Skeletal muscle tissue (tissue), 3 donors: ENCODE measurements at regions not wholly inside any gene's neighbourhood (a gene's known extent, or its start where the extent isn't known, plus 50 kb on each side); places are given as distances from the start of the nearest gene placed in this dataset.
A peak's percentile ranks its signal among the peaks of the same experiment; 100 is the strongest.

ENCODE experiments used
- H3K27ac ChIP-seq: one replicate; pipeline ENCODE4 v1.7.0; 2013; ENCODE audit warnings: mild to moderate bottlenecking, low read depth, low read length, inconsistent platforms
- H3K27me3 ChIP-seq, 3 donors: one replicate each; pipeline ENCODE4 v1.7.0; 2013; ENCODE audit warnings: low read length in 3 of 3; ENCODE audit not compliant: control insufficient read depth in 3 of 3, insufficient read depth in 3 of 3
- H3K36me3 ChIP-seq, 3 donors: one replicate each; pipeline ENCODE4 v1.7.0; 2013; ENCODE audit warnings: low read length in 3 of 3; ENCODE audit not compliant: control insufficient read depth in 3 of 3, insufficient read depth in 3 of 3
- H3K4me1 ChIP-seq, 3 donors: one replicate each; pipeline ENCODE4 v1.7.0; 2013; ENCODE audit warnings: low read length in 3 of 3, mild to moderate bottlenecking in 3 of 3; ENCODE audit not compliant: control insufficient read depth in 3 of 3, insufficient read depth in 3 of 3
- H3K4me3 ChIP-seq, 3 donors: one replicate each; pipeline ENCODE4 v1.7.0; 2013; ENCODE audit warnings: low read length in 3 of 3
- H3K9ac ChIP-seq, 3 donors: one replicate each; pipeline ENCODE4 v1.7.0; 2013; ENCODE audit warnings: low read length in 3 of 3, mild to moderate bottlenecking in 3 of 3, moderate library complexity in 2 of 3, low read depth in 1 of 3
- H3K9me3 ChIP-seq, 3 donors: one replicate each; pipeline ENCODE4 v1.7.0; 2013; ENCODE audit warnings: low read length in 3 of 3; ENCODE audit not compliant: control insufficient read depth in 3 of 3
- donor health status: Osteomylitis.

DNA sequence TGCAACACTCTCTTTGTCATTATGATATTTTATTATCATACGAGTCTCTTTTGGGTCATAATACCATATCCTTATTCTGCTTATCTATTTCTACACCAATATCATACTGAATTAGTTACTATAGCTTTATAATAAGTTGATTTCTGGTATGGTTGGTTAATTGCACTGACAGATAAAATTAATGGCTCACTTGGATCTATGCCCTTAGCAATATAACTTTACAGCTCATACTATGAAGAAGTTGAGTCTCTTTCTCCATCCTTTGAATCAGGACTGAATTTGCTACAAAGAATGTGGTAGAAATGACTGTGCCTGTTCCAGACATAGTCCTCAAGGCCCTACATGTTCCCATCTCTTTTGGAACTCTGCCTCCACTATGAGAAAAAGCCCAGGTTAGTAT is 139.7 kb upstream of the DYRK2 start:
- no peaks in the 10 kb centered on the region for H3K27me3 ChIP-seq
- H3K9ac ChIP-seq = no peak overlapping the region
- H3K4me1 ChIP-seq = peaks cover 2 to 8% (median 3%) of the 10 kb centered on the region in 3 donors

DNA sequence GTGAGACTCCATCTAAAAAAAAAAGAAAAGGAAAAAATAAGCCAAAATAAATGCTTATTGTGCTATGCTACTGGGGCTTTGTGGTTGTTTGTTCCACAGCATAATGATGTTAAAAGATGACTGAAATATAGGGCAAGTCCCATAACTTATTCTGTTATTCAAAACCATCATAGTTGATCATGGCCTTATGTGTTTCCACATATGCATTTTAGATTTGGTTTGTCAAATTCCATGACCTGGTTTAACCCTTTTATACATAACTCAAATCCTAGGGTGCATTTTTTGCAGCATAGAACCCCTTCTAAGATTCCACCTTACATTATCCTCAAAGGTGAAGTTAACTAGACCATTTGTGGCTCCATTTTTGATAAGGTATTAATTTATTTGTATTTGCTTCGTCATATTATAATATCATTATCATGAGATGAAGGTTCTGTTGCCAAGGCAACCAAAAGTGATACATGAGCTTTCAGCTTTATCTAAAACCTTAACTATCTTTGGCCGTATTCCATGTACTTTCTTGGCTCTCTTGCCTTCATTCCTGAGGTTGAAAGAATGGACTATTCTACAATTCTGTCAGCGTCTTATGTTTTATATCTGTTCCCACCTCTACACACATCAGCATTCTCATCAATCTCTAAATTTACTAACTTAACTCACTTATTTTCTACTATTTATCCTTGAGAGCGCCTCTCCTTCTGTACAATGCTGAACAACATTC is 138.7 kb upstream of the DYRK2 start:
- Histone ChIP-seq H3K9me3 (no peaks in the 10 kb centered on the region), H3K9ac (no peak overlapping the region), H3K4me3 (no peak overlapping the region), H3K27ac (no peak overlapping the region), H3K36me3 (no peaks in the 10 kb centered on the region), H3K4me1 (peaks cover 5 to 12% (median 9%) of the 10 kb centered on the region in 3 donors), H3K27me3 (no peaks in the 10 kb centered on the region)

More for the DNA sequence above, 139.7 kb upstream of the DYRK2 start:
- H3K4me3 ChIP-seq = no peak overlapping the region
- H3K27ac ChIP-seq = no peak overlapping the region
- no peaks in the 10 kb centered on the region for H3K9me3 ChIP-seq
- no peaks in the 10 kb centered on the region for H3K36me3 ChIP-seq

DNA sequence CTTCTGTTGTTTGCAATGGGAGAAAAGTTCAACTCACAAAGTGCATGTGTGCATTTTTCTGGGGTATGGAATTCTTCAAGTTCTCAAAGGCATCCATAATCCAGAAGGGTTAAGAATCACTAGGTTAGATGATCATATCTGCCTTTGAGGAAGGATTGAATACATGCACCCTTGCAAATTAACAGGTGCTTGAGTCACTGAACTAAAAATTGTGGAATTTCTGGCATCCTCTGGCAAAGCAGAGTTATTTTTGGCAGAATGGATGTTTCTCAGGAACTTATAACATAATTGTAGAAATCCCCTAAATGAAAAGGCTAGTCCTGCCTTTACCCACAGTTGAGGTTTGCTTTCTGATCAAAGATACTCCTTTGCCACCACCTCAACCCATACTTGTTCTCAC is 136.5 kb upstream of the DYRK2 start:
- Histone ChIP-seq H3K9me3 (no peaks in the 10 kb centered on the region), H3K9ac (no peak overlapping the region), H3K4me3 (no peak overlapping the region), H3K27me3 (no peaks in the 10 kb centered on the region), H3K36me3 (no peaks in the 10 kb centered on the region), H3K4me1 (peaks cover 23 to 32% (median 24%) of the 10 kb centered on the region in 3 donors), H3K27ac (no peak overlapping the region)

DNA sequence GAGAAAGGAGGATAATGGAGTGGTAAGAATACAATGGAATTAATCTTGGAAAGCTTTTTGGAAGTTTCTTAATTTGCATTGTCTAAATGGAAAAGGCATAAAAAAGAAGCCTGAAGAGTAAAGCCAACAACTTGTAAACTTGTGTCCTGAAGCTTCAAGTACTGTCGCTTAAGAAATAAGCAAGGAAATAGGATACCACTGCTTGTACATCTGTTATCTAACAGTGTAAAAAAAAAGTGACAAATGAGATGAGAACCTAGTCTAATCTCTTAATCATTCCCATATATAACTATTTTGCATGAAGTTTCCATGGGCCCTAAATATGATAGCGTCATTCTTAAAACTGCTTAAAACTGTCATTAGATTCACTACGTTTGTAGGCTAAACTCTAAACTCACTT is 134.0 kb upstream of the DYRK2 start:
- no peaks in the 10 kb centered on the region for H3K36me3 ChIP-seq
- no peaks in the 10 kb centered on the region for H3K27me3 ChIP-seq
- peak overlapping the region; percentile 45 for H3K27ac ChIP-seq
- H3K9me3 ChIP-seq = no peaks in the 10 kb centered on the region
- no peak overlapping the region for H3K4me3 ChIP-seq
- peak overlapping the region in 1 of 3 donors; percentile 16 for H3K9ac ChIP-seq
- H3K4me1 ChIP-seq = peaks cover 24 to 35% (median 26%) of the 10 kb centered on the region in 3 donors

DNA sequence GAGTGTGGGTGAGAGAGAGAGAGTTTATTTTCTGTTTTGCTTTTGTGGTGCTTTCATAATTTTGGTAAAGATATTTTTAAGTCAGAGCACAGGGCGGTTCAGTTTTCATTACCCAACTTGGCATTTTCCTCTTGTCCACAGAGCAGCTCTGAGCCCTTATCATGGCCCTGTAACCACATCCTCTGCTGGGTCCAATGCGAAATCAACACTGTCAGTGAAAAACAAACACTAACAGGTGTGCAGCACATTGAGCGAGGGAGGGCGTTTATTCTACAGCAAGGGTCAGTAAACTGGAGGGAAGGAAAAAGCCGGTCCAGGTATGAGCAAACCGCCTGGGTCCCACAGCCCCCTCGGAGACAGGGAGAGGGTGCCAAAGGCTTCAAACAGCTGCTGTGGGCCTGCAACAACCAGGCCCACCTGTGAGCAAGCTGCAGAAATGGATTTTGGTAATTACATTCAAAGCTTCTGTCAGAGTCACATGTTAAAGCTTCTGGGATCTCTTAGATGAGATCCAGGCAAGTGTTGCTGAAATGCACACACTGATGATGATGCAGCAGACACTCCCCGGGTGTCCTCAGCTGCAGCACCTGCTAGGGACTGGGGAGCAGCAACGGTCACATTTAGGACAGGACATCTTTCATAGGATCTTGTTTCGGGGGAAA is 132.7 kb upstream of the DYRK2 start:
- Histone ChIP-seq H3K27me3 (no peaks in the 10 kb centered on the region), H3K9me3 (no peaks in the 10 kb centered on the region), H3K36me3 (no peaks in the 10 kb centered on the region), H3K27ac (peak overlapping the region; percentile 45), H3K4me3 (peak overlapping the region in 2 of 3 donors; percentile 25 to 38), H3K4me1 (peaks cover 24 to 35% (median 26%) of the 10 kb centered on the region in 3 donors), H3K9ac (peak overlapping the region in 2 of 3 donors; percentile 51 to 54)

DNA sequence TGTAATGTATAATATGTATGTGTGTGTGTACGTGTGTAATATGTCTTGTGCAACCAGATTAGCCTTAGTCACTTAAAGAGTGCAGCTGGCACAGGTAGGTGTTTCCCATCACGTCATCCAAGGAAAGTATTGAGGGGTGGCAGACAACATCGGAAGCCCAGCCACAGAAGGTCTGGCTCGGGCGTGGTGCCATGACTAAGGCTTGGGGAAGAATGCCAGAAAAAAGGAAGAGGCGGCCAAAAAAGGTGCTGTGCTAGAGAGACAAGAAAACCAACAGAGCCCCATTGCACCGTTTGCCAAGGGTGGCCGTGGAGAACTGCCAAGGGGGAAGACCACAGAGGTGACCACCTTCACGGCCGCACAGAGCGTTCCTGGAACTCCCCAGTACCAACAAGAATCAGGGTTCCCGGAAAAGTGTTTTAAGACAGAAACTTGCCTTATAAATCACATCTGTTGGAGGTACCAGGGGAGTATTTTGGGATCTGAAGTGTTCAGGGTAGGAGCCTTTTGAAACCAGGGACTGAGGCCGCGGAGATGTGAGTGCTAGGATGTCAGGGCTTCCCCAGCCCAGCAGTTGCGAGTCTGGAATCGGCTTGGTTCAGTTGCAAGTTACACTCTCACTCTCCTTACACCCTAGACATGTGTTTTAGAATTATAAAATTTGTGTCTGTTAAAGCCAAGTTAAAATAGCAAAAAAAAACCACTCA is 131.2 kb upstream of the DYRK2 start:
- H3K27ac ChIP-seq = no peak overlapping the region

DNA sequence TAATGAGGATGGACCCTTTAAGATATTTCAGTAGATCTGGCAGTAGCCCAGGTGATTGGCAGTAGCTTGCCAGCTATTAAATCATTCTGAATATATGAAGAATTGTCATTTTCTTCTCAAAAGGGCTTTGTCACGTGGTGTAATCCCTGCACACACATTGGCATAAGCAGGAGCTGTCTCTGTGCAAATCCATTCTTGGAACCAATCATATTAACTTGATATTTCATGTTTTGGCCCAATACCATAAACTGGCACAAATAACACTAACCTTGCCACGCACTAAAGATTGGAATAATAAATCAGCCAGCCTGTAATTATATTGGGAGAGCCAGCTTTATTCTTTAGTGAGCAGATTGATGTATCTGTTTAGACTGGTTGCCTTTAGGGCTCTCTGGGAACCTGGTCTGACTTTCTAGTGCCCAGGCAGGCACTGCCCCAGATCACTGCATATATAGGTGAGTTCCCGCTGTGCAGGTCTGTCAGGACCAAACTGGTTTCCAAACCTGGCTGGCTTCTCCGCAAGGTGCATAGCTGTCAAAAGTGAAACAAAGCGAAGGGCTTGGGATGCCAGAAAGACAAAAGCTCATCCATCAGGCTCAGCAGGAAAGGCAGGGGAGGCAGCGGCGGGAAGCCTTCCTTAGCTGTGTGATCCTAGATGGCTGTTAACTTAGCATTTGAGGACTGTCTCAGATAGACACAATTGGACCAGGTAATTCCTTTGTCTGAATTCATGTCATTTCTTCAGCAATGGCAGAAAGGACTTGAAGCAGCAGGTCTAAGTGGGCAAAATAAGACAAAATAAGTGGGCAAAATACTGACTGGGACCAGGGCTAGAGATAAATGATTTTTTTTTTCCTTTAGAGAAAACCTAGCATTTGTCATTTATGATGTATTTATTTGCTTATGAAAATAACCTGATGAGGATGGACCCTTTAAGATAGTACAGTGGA is 128.8 kb upstream of the DYRK2 start:
- no peak overlapping the region for H3K9ac ChIP-seq
- H3K36me3 ChIP-seq = no peaks in the 10 kb centered on the region
- no peaks in the 10 kb centered on the region for H3K27me3 ChIP-seq
- no peak overlapping the region for H3K4me3 ChIP-seq
- H3K27ac ChIP-seq = no peak overlapping the region
- H3K9me3 ChIP-seq = no peaks in the 10 kb centered on the region
- H3K4me1 ChIP-seq = peaks cover 18 to 24% (median 19%) of the 10 kb centered on the region in 3 donors

More for the DNA sequence above, 131.2 kb upstream of the DYRK2 start:
- Histone ChIP-seq H3K27me3 (no peaks in the 10 kb centered on the region), H3K9me3 (no peaks in the 10 kb centered on the region), H3K36me3 (no peaks in the 10 kb centered on the region), H3K9ac (no peak overlapping the region), H3K4me3 (no peak overlapping the region), H3K4me1 (peaks cover 21 to 31% (median 26%) of the 10 kb centered on the region in 3 donors)

DNA sequence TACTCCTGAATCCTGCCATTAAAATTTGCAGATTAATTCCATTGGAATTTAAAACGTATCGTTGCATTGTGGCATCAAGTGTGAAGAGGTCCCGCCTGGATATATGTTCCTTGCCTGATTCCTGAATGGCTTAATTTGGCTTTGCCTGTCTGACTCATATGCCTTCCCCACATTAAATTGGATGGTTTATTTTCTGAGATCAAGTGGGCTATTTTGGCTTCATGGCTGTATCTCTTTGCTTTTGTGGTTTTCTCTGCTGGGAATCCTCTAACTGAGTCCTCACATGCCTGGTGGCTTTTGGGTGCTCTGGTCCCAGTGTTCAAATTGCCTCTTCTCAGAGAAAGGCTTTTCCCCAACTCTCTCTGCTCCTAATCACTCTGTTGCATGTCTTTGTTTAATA is 127.9 kb upstream of the DYRK2 start:
- no peak overlapping the region for H3K4me3 ChIP-seq

DNA sequence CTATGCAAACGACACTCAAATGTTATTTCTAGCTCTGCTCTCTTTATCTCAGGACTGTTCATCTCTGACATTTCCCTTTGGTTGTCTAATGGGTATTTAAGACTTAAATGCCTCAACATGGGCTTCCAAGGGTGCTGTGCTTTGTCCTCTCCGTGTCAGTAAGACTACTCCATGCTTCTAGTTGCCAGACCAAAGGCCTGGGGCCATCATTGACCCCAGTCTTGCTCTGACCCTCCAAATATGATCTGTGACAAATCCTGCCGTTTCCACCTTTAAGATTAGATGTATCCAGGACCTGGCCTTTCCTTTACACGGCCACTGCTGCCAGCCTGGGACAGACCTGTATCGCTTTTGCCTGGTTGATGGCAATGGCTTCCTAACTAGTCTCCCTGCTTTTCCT is 126.3 kb upstream of the DYRK2 start:
- no peak overlapping the region for H3K27ac ChIP-seq
- H3K36me3 ChIP-seq = no peaks in the 10 kb centered on the region
- no peaks in the 10 kb centered on the region for H3K9me3 ChIP-seq
- peaks cover 0 to 1% (median under 1%) of the 10 kb centered on the region in 3 donors for H3K4me1 ChIP-seq
- no peaks in the 10 kb centered on the region for H3K27me3 ChIP-seq
- no peak overlapping the region for H3K4me3 ChIP-seq
- H3K9ac ChIP-seq = no peak overlapping the region

More for the DNA sequence above, 127.9 kb upstream of the DYRK2 start:
- Histone ChIP-seq H3K27ac (no peak overlapping the region), H3K4me1 (peaks cover 9 to 15% (median 11%) of the 10 kb centered on the region in 3 donors), H3K36me3 (no peaks in the 10 kb centered on the region), H3K9me3 (no peaks in the 10 kb centered on the region), H3K27me3 (no peaks in the 10 kb centered on the region), H3K9ac (no peak overlapping the region)
